HepG2 (cell line): ENCODE measurements at regions not wholly inside any gene's neighbourhood (a gene's known extent, or its start where the extent isn't known, plus 50 kb on each side); places are given as distances from the start of the nearest gene placed in this dataset.

ENCODE experiments used
- PAF1 ChIP-seq: IDR thresholded peaks from 2 replicates; pipeline ENCODE4 v1.6.1; 2016; ENCODE audit warnings: missing genetic modification reagents, missing compliant biosample characterization
- PAXIP1 ChIP-seq: sonication (generic); formaldehyde crosslinking; conservative IDR thresholded peaks from 2 replicates; pipeline ENCODE4 v1.4.0; 2020; ENCODE audit warnings: mild to moderate bottlenecking, missing genetic modification reagents, moderate library complexity
- SALL1 ChIP-seq: sonication (generic); formaldehyde crosslinking; IDR thresholded peaks from 2 replicates; pipeline ENCODE4 v1.8.0; 2022; ENCODE audit warnings: mild to moderate bottlenecking, missing genetic modification reagents
- ZNF883 ChIP-seq: sonication (generic); formaldehyde crosslinking; IDR thresholded peaks from 2 replicates; pipeline ENCODE4 v1.5.1; 2020; ENCODE audit warnings: mild to moderate bottlenecking, missing genetic modification reagents; ENCODE audit errors: not compliant biosample characterization
- TF ChIP-seq, protein P1 (sequence below), 2 experiments: sonication (generic) in 1 of 2; formaldehyde crosslinking in 1 of 2; IDR thresholded peaks; 2 replicates each; pipeline versions ENCODE4 v1.4.0 to v1.6.1; 2018 to 2020; ENCODE audit warnings: missing genetic modification reagents in 2 of 2, borderline replicate concordance in 1 of 2, low read depth in 1 of 2, mild to moderate bottlenecking in 1 of 2, missing biosample characterization in 1 of 2
- TF ChIP-seq, protein P2 (sequence below), 2 experiments: sonication (generic) in 1 of 2; formaldehyde crosslinking in 1 of 2; IDR thresholded peaks; 2 replicates each; pipeline versions ENCODE4 v1.6.1 to v1.9.0; 2014 to 2022; ENCODE audit warnings: antibody characterized with exemption in 1 of 2, borderline replicate concordance in 1 of 2, inconsistent platforms in 1 of 2, low read depth in 1 of 2, missing genetic modification reagents in 1 of 2
- TF ChIP-seq, protein P3 (sequence below): sonication (generic); formaldehyde crosslinking; IDR thresholded peaks from 2 replicates; pipeline ENCODE4 v1.4.0; 2020; ENCODE audit warnings: missing genetic modification reagents

DNA sequence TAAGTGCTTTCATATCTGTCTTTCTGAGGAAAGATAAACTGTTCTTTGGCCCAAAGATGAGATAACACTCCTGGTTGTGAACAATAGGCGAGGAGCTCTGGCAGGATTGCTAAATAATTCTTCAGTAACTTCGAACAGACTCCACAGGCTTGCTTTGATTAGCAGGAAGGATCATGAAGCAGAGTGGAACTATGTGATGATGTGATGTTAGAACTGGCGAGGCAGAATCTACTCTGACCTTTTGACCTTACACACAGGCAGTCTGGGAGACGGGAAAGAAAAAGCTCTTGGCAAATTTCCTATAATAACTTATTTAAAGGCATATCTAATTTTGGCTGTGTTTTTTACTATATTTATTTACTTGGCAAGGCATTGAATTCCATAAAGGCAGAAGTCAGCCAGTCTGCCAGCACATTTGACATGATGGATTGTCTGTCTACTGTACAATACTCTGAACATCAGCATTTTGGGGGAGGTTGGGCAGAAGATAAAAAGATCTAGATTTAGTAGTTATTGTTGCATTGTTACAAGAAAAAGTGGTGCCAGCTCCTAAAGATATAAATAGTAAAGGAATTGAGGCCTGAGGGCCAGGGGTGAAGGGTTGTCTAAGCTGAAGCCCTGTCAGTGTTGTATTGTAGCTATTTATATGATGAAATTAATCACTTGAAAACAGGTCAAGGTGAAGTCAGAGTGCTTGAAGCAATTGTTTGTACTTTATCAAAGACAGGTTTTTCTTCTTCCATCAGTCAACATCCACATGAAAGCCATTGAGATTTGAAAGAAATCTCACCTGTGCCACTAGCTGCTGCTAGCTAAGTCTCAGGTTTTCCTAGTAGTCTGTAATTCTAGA, 708.8 kb downstream of the LTN1 start (continued):
- TF ChIP-seq PAXIP1: 0 out of 2 replicates have a peak, but pooled peaks have one; percentile 17
- no peak for TF ChIP-seq SALL1
- TF ChIP-seq, protein P1, sequence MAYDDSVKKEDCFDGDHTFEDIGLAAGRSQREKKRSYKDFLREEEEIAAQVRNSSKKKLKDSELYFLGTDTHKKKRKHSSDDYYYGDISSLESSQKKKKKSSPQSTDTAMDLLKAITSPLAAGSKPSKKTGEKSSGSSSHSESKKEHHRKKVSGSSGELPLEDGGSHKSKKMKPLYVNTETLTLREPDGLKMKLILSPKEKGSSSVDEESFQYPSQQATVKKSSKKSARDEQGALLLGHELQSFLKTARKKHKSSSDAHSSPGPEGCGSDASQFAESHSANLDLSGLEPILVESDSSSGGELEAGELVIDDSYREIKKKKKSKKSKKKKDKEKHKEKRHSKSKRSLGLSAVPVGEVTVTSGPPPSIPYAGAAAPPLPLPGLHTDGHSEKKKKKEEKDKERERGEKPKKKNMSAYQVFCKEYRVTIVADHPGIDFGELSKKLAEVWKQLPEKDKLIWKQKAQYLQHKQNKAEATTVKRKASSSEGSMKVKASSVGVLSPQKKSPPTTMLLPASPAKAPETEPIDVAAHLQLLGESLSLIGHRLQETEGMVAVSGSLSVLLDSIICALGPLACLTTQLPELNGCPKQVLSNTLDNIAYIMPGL (CRISPR knock-in tag; IDR thresholded peaks at IDR 0.05; ENCODE audit: borderline replicate concordance in 1 of 2, low read depth in 1 of 2): no peak
- TF ChIP-seq, protein P2, sequence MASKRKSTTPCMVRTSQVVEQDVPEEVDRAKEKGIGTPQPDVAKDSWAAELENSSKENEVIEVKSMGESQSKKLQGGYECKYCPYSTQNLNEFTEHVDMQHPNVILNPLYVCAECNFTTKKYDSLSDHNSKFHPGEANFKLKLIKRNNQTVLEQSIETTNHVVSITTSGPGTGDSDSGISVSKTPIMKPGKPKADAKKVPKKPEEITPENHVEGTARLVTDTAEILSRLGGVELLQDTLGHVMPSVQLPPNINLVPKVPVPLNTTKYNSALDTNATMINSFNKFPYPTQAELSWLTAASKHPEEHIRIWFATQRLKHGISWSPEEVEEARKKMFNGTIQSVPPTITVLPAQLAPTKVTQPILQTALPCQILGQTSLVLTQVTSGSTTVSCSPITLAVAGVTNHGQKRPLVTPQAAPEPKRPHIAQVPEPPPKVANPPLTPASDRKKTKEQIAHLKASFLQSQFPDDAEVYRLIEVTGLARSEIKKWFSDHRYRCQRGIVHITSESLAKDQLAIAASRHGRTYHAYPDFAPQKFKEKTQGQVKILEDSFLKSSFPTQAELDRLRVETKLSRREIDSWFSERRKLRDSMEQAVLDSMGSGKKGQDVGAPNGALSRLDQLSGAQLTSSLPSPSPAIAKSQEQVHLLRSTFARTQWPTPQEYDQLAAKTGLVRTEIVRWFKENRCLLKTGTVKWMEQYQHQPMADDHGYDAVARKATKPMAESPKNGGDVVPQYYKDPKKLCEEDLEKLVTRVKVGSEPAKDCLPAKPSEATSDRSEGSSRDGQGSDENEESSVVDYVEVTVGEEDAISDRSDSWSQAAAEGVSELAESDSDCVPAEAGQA (IDR thresholded peaks at IDR 0.05; ENCODE audit: low read depth): no peak
- TF ChIP-seq, protein P2 (CRISPR knock-in tag; IDR thresholded peaks at IDR 0.05; ENCODE audit: borderline replicate concordance): no peak
- TF ChIP-seq ZNF883 (CRISPR knock-in tag): no peak
- TF ChIP-seq, protein P3, sequence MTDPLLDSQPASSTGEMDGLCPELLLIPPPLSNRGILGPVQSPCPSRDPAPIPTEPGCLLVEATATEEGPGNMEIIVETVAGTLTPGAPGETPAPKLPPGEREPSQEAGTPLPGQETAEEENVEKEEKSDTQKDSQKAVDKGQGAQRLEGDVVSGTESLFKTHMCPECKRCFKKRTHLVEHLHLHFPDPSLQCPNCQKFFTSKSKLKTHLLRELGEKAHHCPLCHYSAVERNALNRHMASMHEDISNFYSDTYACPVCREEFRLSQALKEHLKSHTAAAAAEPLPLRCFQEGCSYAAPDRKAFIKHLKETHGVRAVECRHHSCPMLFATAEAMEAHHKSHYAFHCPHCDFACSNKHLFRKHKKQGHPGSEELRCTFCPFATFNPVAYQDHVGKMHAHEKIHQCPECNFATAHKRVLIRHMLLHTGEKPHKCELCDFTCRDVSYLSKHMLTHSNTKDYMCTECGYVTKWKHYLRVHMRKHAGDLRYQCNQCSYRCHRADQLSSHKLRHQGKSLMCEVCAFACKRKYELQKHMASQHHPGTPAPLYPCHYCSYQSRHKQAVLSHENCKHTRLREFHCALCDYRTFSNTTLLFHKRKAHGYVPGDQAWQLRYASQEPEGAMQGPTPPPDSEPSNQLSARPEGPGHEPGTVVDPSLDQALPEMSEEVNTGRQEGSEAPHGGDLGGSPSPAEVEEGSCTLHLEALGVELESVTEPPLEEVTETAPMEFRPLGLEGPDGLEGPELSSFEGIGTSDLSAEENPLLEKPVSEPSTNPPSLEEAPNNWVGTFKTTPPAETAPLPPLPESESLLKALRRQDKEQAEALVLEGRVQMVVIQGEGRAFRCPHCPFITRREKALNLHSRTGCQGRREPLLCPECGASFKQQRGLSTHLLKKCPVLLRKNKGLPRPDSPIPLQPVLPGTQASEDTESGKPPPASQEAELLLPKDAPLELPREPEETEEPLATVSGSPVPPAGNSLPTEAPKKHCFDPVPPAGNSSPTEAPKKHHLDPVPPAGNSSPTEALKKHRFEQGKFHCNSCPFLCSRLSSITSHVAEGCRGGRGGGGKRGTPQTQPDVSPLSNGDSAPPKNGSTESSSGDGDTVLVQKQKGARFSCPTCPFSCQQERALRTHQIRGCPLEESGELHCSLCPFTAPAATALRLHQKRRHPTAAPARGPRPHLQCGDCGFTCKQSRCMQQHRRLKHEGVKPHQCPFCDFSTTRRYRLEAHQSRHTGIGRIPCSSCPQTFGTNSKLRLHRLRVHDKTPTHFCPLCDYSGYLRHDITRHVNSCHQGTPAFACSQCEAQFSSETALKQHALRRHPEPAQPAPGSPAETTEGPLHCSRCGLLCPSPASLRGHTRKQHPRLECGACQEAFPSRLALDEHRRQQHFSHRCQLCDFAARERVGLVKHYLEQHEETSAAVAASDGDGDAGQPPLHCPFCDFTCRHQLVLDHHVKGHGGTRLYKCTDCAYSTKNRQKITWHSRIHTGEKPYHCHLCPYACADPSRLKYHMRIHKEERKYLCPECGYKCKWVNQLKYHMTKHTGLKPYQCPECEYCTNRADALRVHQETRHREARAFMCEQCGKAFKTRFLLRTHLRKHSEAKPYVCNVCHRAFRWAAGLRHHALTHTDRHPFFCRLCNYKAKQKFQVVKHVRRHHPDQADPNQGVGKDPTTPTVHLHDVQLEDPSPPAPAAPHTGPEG (CRISPR knock-in tag): no peak
- TF ChIP-seq PAF1 (CRISPR knock-in tag): no peak
